Mesothelial cell of epicardium (in vitro differentiated cells): ENCODE measurements at regions not wholly inside any gene's neighbourhood (a gene's known extent, or its start where the extent isn't known, plus 50 kb on each side); places are given as distances from the start of the nearest gene placed in this dataset.

ENCODE experiments used
- DNase-seq, 2 experiments: peaks; one replicate each; pipeline ENCODE4 v3.0.0; 2021; ENCODE audit warnings: low spot score in 2 of 2; ENCODE audit not compliant: unreplicated experiment in 2 of 2
- H3K27ac Mint-ChIP-seq: 2 replicates; pipeline ENCODE4 v1.8.0; 2021; ENCODE audit warnings: mixed read lengths
- H3K27me3 Mint-ChIP-seq: 2 replicates; pipeline ENCODE4 v1.8.0; 2021; ENCODE audit warnings: low read depth, mixed read lengths
- H3K36me3 Mint-ChIP-seq: 2 replicates; pipeline ENCODE4 v1.8.0; 2021; ENCODE audit warnings: mixed read lengths
- H3K4me1 Mint-ChIP-seq: 2 replicates; pipeline ENCODE4 v1.8.0; 2021; ENCODE audit warnings: mixed read lengths
- H3K4me3 Mint-ChIP-seq: 2 replicates; pipeline ENCODE4 v1.8.0; 2021; ENCODE audit warnings: mild to moderate bottlenecking, moderate library complexity, mixed read lengths
- H3K9me3 Mint-ChIP-seq: 2 replicates; pipeline ENCODE4 v1.8.0; 2021; ENCODE audit warnings: mixed read lengths
- TF ChIP-seq, protein P1 (sequence below): fragments of 200-600 bp; sonication (generic); IDR thresholded peaks from one replicate; pipeline ENCODE4 v1.5.0; 2021; ENCODE audit warnings: antibody characterized with exemption; ENCODE audit not compliant: unreplicated experiment

- no peak for DNase-seq
- Mint-ChIP-seq H3K27me3 (no peaks in the 10 kb centered on the region), H3K4me1 (peaks cover 9% of the 10 kb centered on the region), H3K36me3 (no peaks in the 10 kb centered on the region), H3K9me3 (no peaks in the 10 kb centered on the region), H3K27ac (no peak overlapping the region), H3K4me3 (no peak overlapping the region)
- TF ChIP-seq, protein P1, sequence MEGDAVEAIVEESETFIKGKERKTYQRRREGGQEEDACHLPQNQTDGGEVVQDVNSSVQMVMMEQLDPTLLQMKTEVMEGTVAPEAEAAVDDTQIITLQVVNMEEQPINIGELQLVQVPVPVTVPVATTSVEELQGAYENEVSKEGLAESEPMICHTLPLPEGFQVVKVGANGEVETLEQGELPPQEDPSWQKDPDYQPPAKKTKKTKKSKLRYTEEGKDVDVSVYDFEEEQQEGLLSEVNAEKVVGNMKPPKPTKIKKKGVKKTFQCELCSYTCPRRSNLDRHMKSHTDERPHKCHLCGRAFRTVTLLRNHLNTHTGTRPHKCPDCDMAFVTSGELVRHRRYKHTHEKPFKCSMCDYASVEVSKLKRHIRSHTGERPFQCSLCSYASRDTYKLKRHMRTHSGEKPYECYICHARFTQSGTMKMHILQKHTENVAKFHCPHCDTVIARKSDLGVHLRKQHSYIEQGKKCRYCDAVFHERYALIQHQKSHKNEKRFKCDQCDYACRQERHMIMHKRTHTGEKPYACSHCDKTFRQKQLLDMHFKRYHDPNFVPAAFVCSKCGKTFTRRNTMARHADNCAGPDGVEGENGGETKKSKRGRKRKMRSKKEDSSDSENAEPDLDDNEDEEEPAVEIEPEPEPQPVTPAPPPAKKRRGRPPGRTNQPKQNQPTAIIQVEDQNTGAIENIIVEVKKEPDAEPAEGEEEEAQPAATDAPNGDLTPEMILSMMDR, result no peak
Measured at GRCh38 chr14:53628732-53629430, 327.7 kb downstream of the BMP4 start.

GRCh38 chr14:53628261-53628660, 328.4 kb downstream of the BMP4 start:
- no peaks in the 10 kb centered on the region for H3K27me3 Mint-ChIP-seq

DNA sequence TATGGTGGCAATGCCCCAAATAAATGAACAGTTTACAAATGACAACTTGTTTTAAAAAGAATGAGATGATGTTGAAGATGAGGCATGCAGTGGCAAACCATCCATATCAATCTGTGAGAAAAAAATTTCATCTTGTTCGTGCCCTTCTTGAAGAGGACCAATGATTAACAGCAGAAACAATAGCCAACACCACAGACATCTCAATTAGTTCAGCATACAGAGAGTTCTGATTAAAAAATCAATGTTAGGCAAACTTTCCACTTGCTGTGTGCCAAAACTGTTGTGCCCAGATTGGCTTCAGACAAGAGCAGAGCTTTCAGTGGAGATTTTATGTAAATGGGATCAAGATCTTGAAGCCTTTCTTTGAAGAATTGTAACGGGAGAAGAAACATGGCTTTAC, 329.9 kb downstream of the BMP4 start:
- H3K36me3 Mint-ChIP-seq, result no peaks in the 10 kb centered on the region
- no peaks in the 10 kb centered on the region for H3K9me3 Mint-ChIP-seq
- DNase-seq, result no peak
- no peaks in the 10 kb centered on the region for H3K27me3 Mint-ChIP-seq
- H3K4me3 Mint-ChIP-seq, result no peak overlapping the region
- TF ChIP-seq, protein P1, result no peak
- H3K4me1 Mint-ChIP-seq, result peaks cover 21% of the 10 kb centered on the region
- H3K27ac Mint-ChIP-seq, result no peak overlapping the region

More at GRCh38 chr14:53628261-53628660, 328.4 kb downstream of the BMP4 start:
- no peak for DNase-seq
- TF ChIP-seq, protein P1, result no peak
- Mint-ChIP-seq H3K27ac (no peak overlapping the region), H3K36me3 (no peaks in the 10 kb centered on the region), H3K4me1 (peaks cover 9% of the 10 kb centered on the region), H3K4me3 (no peak overlapping the region), H3K9me3 (no peaks in the 10 kb centered on the region)

DNA sequence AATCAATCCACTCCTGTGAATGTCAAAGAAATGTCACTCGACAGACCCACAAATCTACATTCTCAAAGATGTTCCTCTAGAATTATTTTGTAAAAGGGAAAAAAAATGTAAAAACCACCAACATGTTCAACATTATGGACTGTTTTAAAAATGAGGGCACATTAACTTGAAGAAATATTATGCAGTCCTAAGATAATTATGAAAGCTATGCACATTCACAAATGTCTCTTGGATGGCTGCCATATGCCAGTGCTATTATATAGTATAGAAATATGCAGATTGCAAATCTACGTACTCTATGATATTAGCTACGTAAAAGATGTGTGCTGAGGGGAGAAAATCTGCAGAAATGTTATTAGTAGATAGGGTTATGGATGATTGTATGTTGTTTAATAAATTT, 334.2 kb downstream of the BMP4 start:
- no peak overlapping the region for H3K27ac Mint-ChIP-seq
- H3K4me3 Mint-ChIP-seq, result no peak overlapping the region
- H3K36me3 Mint-ChIP-seq, result no peaks in the 10 kb centered on the region
- peaks cover 31% of the 10 kb centered on the region for H3K4me1 Mint-ChIP-seq
- no peak for DNase-seq
- no peaks in the 10 kb centered on the region for H3K9me3 Mint-ChIP-seq
- TF ChIP-seq, protein P1, result no peak
- peaks cover 3% of the 10 kb centered on the region for H3K27me3 Mint-ChIP-seq

DNA sequence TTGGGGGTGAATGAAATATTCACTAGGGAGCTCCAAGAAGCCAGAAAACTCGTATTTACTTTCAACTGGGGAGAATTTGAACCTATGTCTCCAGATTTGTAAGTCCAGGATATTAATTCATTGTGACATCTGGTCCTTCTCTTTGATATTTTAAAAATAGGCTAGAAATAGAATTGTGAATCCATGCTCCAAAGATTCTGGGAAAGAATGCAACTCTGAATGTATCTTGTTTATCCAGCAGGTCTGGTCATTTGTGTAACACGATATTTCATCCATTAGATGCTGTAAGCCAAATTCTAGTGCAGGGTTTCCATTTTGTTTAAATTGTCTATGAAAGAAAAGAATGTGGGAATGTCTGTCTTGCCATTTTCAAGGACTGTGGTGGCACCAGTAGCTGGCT, 334.7 kb downstream of the BMP4 start:
- no peak for DNase-seq
- Mint-ChIP-seq H3K27me3 (peaks cover 3% of the 10 kb centered on the region), H3K27ac (no peak overlapping the region), H3K36me3 (no peaks in the 10 kb centered on the region), H3K9me3 (no peaks in the 10 kb centered on the region), H3K4me3 (no peak overlapping the region), H3K4me1 (peaks cover 31% of the 10 kb centered on the region)
- TF ChIP-seq, protein P1, result no peak
